GM21786 (cell line): ENCODE measurements at regions not wholly inside any gene's neighbourhood (a gene's known extent, or its start where the extent isn't known, plus 50 kb on each side); places are given as distances from the start of the nearest gene placed in this dataset.

Source experiments
- ATAC-seq: cut with Tn5 transposase; IDR thresholded peaks from one replicate; pipeline ENCODE4 v1.9.1; 2021; ENCODE audit not compliant: unreplicated experiment

DNA sequence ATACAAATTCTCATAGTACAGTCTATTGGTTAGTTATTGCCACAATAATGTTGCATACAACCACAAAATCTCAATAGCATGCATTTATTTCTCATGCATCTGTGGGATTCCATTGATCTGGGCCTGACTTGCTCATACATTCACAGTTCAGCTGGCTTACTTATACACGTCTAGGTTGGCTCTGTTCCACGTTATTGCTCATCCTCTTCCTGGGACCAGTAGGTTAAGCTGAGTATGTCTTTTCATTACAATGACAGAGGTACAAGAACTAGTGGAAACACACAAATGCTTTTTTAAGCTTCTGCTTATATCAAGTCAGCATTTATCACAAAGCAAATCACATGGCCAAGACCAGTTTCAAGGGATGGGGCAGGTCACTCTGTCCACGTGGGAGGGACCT, 485.3 kb upstream of the BTBD3 start:
- ATAC-seq = no peak

DNA sequence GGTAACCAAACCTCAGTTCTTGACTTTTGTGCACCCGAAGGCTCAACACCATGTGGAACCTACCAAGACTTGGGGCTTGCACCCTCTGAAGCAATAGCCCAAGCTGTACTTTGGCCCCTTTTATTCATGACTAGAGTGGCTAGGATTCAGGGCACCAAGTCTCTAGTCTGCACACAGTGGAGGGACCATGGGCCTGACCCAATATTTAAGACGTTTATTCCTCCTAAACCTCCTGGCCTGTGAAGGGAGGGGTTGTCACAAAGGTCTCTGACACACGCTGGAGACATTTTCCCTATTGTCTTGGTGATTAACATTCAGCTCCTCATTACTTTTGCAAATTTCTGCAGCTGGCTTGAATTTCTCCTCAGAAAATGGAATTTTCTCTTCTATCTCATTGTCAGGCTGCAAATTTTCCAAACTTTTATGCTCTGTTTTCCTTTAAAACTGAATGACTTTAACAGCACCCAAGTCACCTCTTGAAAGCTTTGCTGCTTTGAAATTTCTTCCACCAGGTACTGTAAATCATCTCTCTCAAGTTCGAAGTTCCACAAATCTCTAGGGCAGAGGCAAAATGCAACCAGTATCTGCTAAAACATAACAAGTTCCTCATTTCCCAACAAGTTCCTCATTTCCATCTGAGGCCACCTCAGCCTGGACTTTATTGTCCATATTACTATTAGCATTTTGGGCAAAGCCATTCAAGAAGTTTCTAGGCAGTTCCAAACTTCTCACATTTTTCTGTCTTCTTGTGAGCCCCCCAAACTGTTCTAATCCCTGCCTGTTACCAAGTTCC, 481.4 kb upstream of the BTBD3 start:
- ATAC-seq = no peak

DNA sequence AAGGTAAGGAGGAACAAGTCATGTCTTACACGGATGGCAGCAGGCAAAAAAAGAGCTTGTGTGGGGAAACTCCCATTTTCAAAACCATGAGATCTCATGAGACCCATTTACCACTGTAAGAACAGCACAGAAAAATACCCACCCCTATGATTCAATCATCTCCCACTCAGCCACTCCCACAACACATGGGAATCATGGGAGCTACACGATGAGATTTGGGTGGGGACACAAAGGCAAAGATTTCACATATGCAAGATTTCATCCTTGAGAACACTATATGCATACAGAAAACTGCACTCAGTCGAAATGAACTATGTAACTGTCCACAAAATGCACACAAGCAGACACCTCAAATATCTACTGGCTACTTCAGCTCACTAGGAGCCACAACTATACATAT, 480.6 kb upstream of the BTBD3 start:
- ATAC-seq = no peak

DNA sequence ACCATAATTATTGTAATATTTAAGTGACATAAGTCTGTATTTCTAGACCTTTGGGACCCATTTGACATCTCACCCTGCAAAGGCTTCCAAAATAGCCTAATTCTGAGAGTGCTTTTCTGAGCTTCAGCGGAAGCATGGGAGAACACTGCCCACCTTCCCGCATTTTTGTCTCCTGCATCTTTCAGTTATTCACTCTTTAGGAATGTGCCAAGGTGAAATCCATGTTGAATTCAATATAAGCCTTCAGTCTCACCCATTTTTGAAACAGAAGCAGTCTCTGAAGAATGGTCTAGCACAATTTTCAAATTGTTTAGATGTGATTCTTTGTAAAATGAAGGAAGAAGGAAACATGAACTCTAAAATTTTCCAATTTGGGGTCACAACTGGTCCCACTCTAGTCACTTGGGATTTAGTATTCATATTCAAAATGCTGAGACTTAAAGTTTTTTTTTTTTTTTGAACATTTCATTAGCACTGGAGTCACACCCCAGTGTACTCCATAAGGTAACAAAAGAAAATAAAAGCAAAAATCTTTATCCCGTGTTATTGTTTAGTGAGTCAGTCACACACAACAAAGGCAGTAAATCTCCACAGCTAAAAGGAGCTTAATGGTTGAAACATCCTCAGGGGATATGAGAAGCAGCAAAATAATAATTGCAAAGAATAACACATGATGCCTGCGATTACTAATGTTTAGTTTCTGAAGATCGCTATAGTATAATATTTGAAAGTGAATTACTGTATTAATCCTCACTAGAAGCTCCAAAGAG, 479.9 kb upstream of the BTBD3 start:
- no peak for ATAC-seq

DNA sequence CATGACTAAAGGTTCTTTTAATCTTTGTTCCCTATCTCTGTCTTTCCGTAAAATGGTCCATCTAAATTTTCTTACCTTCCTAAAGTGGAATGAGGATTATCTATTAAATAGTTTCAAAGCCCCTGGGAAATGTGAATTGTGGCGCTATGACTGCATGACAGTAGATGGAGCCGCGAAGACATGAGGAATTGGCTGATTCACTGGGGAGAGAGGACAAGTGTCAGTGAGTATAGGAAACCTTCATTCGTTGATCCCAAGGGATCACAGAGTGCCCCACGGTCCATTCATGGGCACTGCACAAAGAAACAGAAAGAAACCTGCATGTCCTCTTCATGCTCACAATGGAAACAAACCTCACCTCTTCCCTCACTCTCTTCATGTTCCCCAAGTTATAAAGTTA, 479.3 kb upstream of the BTBD3 start:
- ATAC-seq = no peak

DNA sequence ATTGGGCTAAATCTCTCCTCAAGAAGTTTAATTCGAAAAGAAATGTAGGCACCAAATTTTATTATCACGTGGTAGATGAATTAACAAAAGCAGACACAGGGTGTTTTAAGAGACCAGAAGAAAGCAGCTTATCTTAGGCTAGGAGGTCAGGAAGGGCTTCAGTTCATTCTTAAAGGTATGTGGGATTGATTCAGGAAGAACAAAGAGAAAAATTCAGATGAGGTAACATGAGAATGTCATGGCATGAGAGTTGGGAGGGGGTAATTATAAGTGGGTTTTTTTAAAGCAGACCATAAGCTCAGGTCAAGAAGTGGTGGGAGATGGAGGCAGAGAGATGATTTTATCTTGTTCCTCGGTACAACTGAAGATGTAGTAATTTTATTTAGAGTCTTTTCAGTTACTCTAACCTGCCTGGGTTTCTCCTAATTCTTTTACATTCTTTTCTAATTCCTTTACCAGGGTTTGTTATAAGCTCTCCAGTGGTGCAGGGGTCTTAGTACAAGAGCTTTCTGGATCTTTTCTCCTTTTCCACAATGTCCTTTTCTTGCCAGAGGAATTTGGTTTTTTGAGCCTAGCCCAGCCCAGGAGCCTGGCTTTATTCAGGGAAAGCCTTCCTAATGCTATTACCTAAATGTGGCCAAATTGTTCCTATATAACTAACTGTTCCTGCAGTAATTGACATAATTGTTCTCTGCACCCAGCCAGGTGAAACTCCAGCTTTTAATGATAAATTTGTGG, 474.1 kb upstream of the BTBD3 start:
- no peak for ATAC-seq

DNA sequence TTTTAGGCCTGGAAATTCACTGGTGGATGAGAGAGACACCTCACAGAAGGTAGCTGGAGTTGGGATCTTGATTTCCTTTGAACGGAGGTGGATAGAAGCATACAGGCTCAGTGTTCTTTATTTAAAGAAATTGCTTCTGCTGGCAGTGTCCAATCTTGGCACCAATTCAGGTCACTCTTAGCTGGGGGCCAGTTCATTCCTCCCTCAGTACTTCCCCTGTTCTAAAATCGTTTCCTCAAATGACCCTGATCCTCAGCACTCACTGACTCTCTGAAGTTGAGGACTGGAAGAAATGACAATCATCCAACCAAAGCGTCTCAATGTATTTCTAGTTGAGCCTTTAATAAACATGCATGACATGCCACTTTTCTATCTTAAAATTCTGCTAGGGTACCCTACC, 472.5 kb upstream of the BTBD3 start:
- ATAC-seq = no peak

DNA sequence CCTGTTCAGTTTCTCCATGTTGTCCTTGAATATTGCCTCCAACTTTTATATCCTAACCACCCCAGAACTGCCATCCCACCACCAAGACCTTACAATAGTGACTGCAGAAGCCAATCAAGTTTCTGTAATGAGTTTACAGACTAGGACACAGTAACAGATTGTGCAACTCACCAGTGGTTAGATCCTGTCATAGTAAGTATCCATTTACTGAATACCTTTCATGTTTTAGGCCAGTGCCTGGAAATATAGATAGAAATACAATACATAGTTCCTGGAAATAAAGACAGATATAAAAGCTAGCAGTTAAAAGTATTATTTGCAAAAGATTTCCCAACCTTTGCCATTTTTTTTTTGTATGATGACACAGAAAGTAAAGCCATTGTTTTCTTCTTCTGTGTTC, 471.8 kb upstream of the BTBD3 start:
- no peak for ATAC-seq

DNA sequence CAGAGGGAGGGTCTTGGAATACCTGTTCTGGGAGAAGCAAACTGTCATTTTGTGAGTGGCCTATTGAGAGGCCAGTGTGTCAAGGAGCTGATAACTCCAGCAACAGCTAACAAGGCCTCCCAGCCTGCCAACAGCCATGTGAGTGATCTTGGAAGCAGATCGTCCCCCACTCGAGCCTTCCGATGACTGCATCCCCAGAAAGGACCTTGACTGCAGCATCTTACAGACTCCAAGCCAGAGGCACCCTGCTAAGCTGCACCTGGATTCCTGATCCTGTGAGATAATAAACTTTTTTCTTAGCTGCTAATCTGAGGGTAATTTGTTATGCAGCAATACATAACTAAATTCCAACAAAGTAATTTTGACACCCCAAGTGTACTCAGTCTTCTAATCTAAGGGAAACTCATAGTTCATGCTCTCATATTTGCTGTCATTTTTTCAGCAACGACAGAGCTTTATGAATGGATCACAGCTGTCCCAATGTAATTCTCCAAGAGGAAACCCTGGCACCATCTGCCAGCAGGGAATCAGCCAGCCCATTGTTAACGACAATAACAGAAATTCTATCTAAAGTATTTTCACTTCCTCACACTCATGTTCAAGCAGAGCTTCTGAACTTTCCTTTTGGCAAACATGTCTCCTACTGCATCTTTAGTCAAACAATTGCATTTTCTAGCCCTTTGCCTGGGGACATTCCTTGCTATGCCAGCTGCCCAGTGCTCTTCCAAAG, 470.2 kb upstream of the BTBD3 start:
- no peak for ATAC-seq

DNA sequence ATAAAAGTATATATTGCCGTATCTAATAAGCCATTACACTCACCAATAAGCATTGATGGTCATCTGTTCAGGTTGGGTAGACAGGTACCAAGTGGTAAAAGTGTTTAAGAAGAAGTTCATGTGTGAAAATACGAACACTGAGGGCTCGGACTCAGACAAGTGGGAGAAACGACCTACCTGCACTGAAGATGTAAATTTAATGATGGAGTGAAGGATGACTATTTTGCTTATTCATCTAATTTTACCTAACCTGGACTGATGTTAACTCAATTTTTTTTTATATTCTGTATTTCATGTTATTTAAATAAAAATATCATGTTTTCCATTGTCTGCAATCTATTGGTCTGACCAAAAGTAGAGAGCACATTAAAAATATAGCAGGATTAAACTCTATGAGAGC, 469.1 kb upstream of the BTBD3 start:
- no peak for ATAC-seq

DNA sequence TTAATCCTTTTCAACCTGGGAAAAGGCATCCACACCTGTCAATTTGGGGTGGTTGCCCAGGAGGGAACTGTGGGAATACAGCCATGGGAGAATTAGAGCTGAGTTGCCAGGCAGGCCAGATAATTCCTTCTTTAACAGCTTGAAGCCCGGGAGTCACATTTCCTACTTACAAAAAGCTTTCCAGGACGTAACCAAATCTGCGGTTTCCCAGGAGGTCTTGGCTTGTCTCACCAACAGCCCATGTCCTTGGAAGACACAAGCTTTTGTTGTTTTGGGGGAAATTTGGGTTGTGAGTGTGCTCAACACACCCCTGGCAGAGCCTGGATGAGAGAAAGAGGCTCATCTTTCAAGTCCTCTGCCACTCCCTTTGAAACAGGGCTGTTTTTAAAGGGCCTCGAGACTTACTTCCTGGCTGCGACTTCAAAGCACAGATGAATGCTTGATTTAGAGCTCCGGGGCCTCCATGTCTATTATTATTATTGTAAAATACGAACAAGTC, 465.9 kb upstream of the BTBD3 start:
- ATAC-seq = no peak

DNA sequence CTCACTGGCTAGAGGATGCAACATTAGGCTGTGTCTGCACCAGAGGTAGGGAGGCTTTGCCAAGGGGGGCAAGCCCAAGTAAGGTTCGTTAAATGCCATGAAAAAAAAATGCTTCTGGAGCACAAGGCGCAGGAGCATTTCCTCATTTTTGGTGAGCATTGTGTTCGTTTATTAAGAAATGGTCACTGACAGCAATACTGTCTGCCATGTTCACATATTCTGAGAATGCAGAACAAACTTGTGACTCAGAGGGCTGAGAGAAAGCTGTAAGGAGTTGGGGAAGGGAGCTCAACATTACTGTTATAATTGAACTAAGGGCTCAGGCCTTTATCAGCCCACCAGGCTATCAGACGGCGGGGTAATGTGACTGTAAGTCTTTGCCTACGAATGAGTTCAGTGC, 465.4 kb upstream of the BTBD3 start:
- no peak for ATAC-seq

DNA sequence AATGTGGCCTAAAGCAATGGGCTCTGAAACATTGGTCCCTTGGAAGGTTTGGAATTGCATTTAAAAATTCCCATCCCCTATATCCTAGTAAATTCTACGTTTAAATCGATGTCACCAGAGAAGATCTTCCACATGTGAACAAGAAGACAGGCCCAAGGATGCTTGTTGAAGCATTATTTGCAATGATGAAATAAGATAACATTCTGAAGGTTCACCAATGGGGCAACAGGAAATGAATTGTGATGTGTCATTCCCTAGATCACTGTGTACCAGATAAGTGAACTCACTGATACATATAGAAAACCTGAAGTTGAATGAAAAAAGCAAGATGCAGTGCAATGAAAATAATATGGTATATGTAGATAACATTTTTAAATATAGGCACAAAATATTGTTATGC, 464.3 kb upstream of the BTBD3 start:
- ATAC-seq = no peak

DNA sequence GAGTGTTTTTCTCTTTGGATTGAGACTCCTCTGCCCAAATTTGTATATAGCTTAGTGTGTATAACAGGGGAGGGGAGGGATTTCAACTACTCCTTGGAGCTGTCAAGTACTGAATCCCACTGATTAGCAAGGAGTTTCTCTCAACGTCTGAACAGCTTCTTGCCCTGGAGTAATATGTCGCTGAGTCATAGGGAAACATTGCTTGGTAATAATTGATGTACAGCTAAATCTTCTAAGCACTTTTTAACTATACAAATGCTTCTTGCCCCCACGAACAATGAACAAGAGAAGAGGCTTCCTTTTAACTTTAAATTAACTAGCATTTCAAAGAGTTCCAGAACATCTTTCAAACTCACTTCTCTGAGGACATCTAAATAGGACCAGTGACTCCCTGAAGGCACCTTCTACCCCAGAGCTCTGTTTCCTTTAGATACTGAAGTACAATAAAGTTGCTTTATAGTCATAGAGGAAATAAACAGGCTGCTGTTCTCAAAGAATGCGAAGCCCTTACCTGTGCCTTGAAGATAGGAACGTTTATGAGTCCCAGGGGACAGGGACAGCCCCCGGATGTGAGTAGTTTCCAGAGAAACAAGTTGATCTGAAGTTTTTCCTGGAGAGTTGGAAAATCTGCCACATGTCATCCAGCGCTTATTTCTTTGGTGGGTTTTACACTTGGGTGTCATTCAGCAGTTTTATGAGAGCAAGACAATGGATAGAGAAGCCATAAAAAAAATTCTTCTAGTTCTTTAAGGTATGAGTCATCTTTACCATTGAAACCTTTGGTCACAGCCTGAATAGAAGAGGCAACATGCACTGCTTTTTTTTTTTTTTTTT, 462.5 kb upstream of the BTBD3 start:
- ATAC-seq = peak; percentile 29

DNA sequence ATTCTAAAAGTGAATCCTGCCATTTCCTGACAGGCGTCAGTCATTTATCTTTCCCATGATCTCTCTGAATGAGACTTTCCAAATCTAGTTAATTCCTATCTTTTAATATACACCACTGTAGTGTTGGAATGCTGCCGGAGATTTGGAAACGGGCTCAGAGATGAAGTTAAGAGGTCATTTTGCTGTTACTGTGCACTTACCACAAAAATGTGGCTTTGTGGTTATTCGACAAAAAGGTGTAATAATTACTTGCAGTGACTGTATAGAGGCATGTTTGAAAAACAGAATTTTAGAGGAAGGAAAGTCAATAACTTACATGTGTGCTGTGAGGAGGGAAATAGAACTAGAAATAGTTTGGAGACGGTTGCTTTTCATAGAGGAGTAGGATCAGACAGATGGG, 460.2 kb upstream of the BTBD3 start:
- ATAC-seq = no peak

DNA sequence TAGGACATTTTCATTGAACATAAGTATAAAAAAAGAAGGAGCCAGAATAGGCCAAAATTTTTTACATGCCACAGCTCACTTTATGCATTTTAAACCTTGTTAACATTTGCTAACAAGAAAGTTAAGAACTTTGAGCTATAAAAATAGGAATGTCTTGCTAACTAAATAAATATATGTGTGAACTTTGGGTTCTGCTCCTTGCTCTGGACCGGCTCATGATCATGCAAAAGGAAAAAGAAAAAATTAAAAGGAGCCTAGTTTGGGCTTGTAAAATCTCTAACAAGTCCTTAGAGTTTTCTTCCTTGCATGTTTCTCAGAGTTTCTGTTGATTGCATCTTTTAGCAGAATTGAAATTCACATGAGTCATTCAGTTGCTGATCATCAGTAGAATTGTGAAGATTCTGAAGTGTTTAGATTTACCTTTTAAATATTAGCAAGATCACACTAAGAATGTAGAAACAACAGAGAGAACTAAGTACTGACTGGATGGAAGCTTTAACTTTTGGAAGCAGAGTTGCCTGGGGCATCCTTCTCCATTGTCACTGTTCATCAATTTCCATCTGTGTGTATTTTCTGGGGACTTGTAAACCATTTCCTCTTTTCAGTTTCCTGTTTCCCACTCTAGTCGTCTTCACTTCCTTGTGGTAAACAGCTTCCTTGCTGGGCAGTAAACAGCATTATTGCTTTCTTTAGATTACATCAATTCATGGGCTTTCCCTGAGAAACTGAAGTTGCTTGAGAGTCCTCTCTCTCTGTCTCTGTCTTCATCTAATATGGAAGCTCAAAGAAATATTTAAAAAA, 458.4 kb upstream of the BTBD3 start:
- no peak for ATAC-seq

DNA sequence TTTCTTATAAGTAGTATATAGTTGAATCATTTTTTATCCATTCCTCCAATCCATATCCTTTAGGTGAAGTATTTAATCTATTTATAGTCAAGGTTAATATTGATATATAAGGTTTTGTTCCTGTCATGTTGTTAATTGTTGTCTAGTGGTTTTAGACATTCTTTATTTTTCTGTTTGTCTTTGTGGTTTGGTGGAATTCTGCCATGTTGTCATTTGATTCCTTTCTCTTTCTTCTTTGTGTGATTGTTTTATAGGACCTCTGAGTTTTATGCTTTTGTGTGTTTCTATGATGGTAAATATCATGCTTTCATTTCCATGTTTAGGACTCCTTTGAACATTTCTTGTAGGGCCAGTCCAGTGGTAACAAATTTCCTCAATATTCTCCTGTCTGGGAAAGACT, 450.3 kb upstream of the BTBD3 start:
- ATAC-seq = no peak

DNA sequence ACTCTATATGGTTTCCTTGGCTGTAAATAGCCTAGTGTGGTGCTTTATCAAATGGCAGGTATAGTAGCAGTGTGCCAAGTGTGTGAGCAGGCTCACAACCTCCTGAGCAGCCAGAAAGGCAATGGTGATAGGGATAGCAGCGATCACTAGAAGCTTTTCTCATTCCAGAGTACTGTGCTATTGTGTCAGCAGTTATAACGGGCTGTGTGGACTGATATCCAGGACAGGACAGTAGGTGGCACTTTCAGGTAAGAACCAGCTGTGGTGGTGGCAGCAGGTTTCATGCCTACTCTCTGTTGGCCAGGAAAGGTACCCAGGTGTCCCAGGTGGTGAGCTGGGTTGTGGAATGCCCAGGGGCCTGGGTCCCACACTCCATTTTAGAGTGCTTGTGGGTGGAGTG, 448.8 kb upstream of the BTBD3 start:
- ATAC-seq = no peak

DNA sequence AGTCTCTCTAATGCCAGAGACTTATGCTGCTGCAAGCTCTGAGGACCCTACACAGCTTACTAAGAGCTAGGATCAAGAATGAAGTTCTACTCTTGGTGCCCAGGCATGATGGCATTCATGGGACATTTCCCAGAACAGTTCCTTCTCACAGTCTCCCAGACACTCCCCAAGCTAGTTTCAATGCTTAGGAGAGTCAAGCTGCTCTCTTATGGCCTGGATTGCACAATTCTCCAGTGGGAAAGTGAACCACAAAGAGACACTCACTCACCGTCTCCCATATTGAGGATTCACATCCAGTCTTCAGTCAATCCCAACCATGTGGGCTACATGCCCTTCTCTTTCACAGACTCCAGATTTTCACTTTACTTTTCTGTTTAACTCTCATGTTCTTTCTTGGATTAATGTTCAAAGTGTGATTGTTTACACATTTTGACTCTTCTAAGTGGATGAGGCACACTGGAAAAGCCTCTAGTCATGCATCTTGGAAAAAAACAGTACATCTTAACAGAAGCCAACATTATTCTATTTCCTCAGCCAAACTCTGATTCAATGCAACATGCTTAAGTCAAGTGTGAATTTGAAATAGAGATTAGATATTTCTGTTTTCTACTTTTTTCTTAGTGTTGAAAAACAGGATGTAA, 447.8 kb upstream of the BTBD3 start:
- no peak for ATAC-seq
